ENCODE measurements at regions not wholly inside any gene's neighbourhood (a gene's known extent, or its start where the extent isn't known, plus 50 kb on each side); places are given as distances from the start of the nearest gene placed in this dataset.

DNA sequence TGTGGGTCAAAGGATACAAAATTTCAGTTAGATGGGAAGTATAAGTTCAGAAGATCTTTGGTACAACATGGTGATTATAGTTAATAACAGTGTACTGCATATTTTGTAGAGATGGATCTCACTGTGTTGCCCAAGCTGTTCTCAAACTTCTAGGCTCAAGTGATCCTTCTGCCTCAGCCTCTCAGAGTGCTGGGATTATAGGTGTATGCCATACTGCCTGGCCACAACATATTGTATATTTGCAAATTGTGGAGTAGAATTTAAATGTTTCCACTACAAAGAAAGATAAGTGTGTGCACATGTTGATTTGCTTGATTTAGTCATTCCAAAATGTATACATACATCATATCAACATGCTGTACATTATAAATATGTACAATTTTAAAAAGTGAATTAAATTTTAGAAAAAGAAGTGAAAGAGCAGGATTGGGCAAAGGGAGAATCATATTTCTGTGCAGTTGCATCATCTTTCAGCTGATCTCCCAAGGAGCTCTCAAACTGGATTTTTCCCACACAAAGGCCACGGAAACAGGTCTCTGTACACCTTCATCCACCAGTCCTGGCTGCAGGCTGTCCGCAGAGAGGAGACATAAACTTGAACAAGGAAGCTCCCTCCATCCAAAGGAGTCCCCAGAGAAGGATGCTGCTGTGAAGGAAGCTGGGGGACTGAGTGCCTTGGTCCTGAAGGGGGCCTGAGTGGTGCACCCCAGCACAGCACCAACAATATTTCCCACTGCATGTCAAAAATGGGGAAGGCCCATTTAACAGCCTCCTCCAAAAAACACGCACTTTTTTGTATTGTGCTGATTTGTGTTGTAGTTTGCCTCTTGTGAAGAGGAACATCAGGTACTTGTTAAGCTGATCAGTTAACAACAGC, 217.1 kb upstream of the GHITM start:
- ChIA-PET CTCF (no interaction called here), RAD21 (ENCODE audit: low non-redundant PET in 1 of 2, low total read pairs in 2 of 2, uncharacterized antibody in 2 of 2, unreplicated experiment in 2 of 2) (no interaction called here)
- no TSS peak for BruUV-seq (replicated peaks)

More for the DNA sequence above, 217.1 kb upstream of the GHITM start:
- no peaks in the 10 kb centered on the region for H4K20me1 ChIP-seq (ENCODE audit: insufficient read depth)
- POLR2A ChIA-PET, result no interaction called here
- intact Hi-C loops (cut with micrococcal nuclease), result no loop called here
- no peaks in the 10 kb centered on the region for H3K9me2 ChIP-seq (ENCODE audit: insufficient read depth)
- ATAC-seq (no peak), DNase-seq (ENCODE audit: low read depth, low spot score) (no peak)
- peaks cover 35% of the 10 kb centered on the region for H3K27me3 ChIP-seq (ENCODE audit: insufficient read depth, low read length)
- H3K4me2 ChIP-seq (ENCODE audit: low read length), result no peak overlapping the region
- H3K4me1 ChIP-seq (ENCODE audit: control insufficient read depth in 1 of 2, insufficient read depth in 2 of 2, low read length in 2 of 2), result peaks cover 0 to 3% of the 10 kb centered on the region in 2 experiments; a peak in 1 of 4 replicates
- H3K27ac ChIP-seq (ENCODE audit: low read depth, low read length), result no peak overlapping the region
- H3K4me3 ChIP-seq (replicated peaks in 1 of 2; ENCODE audit: low read depth in 1 of 2, low read length in 2 of 2), result no peak overlapping the region
- no peak for TF ChIP-seq CBX3 (IDR thresholded peaks at IDR 0.05; ENCODE audit: low read depth)
- TF ChIP-seq, protein P1, sequence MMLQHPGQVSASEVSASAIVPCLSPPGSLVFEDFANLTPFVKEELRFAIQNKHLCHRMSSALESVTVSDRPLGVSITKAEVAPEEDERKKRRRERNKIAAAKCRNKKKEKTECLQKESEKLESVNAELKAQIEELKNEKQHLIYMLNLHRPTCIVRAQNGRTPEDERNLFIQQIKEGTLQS (IDR thresholded peaks at IDR 0.05), result no peak
- TF ChIP-seq, protein P2, sequence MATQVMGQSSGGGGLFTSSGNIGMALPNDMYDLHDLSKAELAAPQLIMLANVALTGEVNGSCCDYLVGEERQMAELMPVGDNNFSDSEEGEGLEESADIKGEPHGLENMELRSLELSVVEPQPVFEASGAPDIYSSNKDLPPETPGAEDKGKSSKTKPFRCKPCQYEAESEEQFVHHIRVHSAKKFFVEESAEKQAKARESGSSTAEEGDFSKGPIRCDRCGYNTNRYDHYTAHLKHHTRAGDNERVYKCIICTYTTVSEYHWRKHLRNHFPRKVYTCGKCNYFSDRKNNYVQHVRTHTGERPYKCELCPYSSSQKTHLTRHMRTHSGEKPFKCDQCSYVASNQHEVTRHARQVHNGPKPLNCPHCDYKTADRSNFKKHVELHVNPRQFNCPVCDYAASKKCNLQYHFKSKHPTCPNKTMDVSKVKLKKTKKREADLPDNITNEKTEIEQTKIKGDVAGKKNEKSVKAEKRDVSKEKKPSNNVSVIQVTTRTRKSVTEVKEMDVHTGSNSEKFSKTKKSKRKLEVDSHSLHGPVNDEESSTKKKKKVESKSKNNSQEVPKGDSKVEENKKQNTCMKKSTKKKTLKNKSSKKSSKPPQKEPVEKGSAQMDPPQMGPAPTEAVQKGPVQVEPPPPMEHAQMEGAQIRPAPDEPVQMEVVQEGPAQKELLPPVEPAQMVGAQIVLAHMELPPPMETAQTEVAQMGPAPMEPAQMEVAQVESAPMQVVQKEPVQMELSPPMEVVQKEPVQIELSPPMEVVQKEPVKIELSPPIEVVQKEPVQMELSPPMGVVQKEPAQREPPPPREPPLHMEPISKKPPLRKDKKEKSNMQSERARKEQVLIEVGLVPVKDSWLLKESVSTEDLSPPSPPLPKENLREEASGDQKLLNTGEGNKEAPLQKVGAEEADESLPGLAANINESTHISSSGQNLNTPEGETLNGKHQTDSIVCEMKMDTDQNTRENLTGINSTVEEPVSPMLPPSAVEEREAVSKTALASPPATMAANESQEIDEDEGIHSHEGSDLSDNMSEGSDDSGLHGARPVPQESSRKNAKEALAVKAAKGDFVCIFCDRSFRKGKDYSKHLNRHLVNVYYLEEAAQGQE (IDR thresholded peaks at IDR 0.05; ENCODE audit: low read depth), result no peak
- no peak for TF ChIP-seq EZH2 (IDR thresholded peaks at IDR 0.05)
- TF ChIP-seq FOSL1 (IDR thresholded peaks at IDR 0.05; ENCODE audit: low read depth), result no peak
- TF ChIP-seq ZBTB33 (IDR thresholded peaks at IDR 0.05; ENCODE audit: extremely low read depth, insufficient replicate concordance, low read length), result no peak
- TF ChIP-seq SIN3A (IDR thresholded peaks at IDR 0.05; ENCODE audit: low read depth), result no peak
- no peak for TF ChIP-seq SP1 (IDR thresholded peaks at IDR 0.05; ENCODE audit: low read depth)
- no peak for TF ChIP-seq POLR2AphosphoS5 (IDR thresholded peaks at IDR 0.05; ENCODE audit: low read depth, low read length)
- no peak for TF ChIP-seq JUND (IDR thresholded peaks at IDR 0.05)
- TF ChIP-seq SRF (IDR thresholded peaks at IDR 0.05; ENCODE audit: low read depth), result no peak
- no peak for TF ChIP-seq ZFX (IDR thresholded peaks at IDR 0.05)
- no peaks in the 10 kb centered on the region for H3K9me3 ChIP-seq (ENCODE audit: control insufficient read depth in 1 of 2, insufficient read depth in 1 of 2, low read depth in 1 of 2, low read length in 2 of 2)
- no peak overlapping the region for H3K9ac ChIP-seq (ENCODE audit: low read length)
- no peaks in the 10 kb centered on the region for H3K79me2 ChIP-seq (ENCODE audit: insufficient read depth, low read length)
- H2AFZ ChIP-seq (ENCODE audit: low read depth, low read length, poor library complexity, severe bottlenecking), result no peak overlapping the region
- no peaks in the 10 kb centered on the region for H3K36me3 ChIP-seq (ENCODE audit: control insufficient read depth in 1 of 2, insufficient read depth in 2 of 2, low read length in 2 of 2)

Data from HCT116 (cell line).